ENCODE measurements at regions not wholly inside any gene's neighbourhood (a gene's known extent, or its start where the extent isn't known, plus 50 kb on each side); places are given as distances from the start of the nearest gene placed in this dataset.
"Not testable (repeated sequence)": the region's sequence is repeated elsewhere in the genome, so short reads cannot be mapped to it uniquely, and the experiment has no call there.

GRCh38 chr12:124699909-124700308 is 132.5 kb upstream of the NCOR2 start:
- Histone ChIP-seq H3K27me3 (ENCODE audit: low read depth, low read length) (peaks cover 63% of the 10 kb centered on the region), H4K20me1 (ENCODE audit: insufficient read depth, low read length) (no peaks in the 10 kb centered on the region), H3K9me3 (ENCODE audit: insufficient read depth, low read length) (no peaks in the 10 kb centered on the region), H3K36me3 (replicated peaks; ENCODE audit: low read depth, low read length) (no peaks in the 10 kb centered on the region), H3K4me2 (ENCODE audit: low read length) (no peak overlapping the region), H3K27ac (ENCODE audit: low read length) (no peak overlapping the region), H3K79me2 (ENCODE audit: low read length) (no peaks in the 10 kb centered on the region), H3K4me3 (ENCODE audit: low read length) (no peak overlapping the region), H2AFZ (ENCODE audit: low read depth, low read length) (no peak overlapping the region), H3K4me1 (ENCODE audit: low read length) (no peaks in the 10 kb centered on the region), H3K9ac (ENCODE audit: low read length) (no peak overlapping the region)
- TF ChIP-seq EZH2phosphoT487 (IDR thresholded peaks at IDR 0.05; ENCODE audit: low read depth) = no peak

DNA sequence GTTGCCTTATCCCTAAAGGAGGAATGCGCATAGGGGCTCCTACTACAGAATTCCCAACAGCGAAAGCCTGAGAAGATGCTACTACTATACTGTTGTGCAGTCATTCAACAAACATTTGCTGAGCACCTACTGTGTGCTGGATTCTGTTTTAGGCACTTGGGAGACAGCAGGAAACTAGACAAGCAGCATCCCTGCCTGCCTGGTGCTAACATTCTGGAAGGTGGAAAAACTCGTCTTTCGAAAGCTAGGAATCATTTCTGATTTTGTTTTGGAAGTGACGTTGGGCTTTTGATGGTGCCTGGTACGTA is 131.5 kb upstream of the NCOR2 start:
- H4K20me1 ChIP-seq (ENCODE audit: insufficient read depth, low read length) = no peaks in the 10 kb centered on the region
- no peaks in the 10 kb centered on the region for H3K9me3 ChIP-seq (ENCODE audit: insufficient read depth, low read length)
- H3K36me3 ChIP-seq (replicated peaks; ENCODE audit: low read depth, low read length) = no peaks in the 10 kb centered on the region
- no peak overlapping the region for H3K9ac ChIP-seq (ENCODE audit: low read length)
- TF ChIP-seq EZH2phosphoT487 (IDR thresholded peaks at IDR 0.05; ENCODE audit: low read depth) (no peak), CTCF (IDR thresholded peaks at IDR 0.05; ENCODE audit: low read depth, low read length) (no peak)
- H3K4me1 ChIP-seq (ENCODE audit: low read length) = no peaks in the 10 kb centered on the region
- H2AFZ ChIP-seq (ENCODE audit: low read depth, low read length) = no peak overlapping the region
- H3K4me3 ChIP-seq (ENCODE audit: low read length) = no peak overlapping the region
- peaks cover 58% of the 10 kb centered on the region for H3K27me3 ChIP-seq (ENCODE audit: low read depth, low read length)
- no peaks in the 10 kb centered on the region for H3K79me2 ChIP-seq (ENCODE audit: low read length)
- no peak overlapping the region for H3K4me2 ChIP-seq (ENCODE audit: low read length)
- no peak overlapping the region for H3K27ac ChIP-seq (ENCODE audit: low read length)

- no peaks in the 10 kb centered on the region for H3K79me2 ChIP-seq (ENCODE audit: low read length)
- peaks cover 57% of the 10 kb centered on the region for H3K27me3 ChIP-seq (ENCODE audit: low read depth, low read length)
- no peak overlapping the region for H2AFZ ChIP-seq (ENCODE audit: low read depth, low read length)
- no peaks in the 10 kb centered on the region for H3K9me3 ChIP-seq (ENCODE audit: insufficient read depth, low read length)
- no peak for TF ChIP-seq EZH2phosphoT487 (IDR thresholded peaks at IDR 0.05; ENCODE audit: low read depth)
- TF ChIP-seq CTCF (IDR thresholded peaks at IDR 0.05; ENCODE audit: low read depth, low read length) = no peak
- H3K36me3 ChIP-seq (replicated peaks; ENCODE audit: low read depth, low read length) = no peaks in the 10 kb centered on the region
- no peaks in the 10 kb centered on the region for H3K4me1 ChIP-seq (ENCODE audit: low read length)
- H3K27ac ChIP-seq (ENCODE audit: low read length) = no peak overlapping the region
- H4K20me1 ChIP-seq (ENCODE audit: insufficient read depth, low read length) = no peaks in the 10 kb centered on the region
- no peak overlapping the region for H3K4me3 ChIP-seq (ENCODE audit: low read length)
- no peak overlapping the region for H3K9ac ChIP-seq (ENCODE audit: low read length)
- H3K4me2 ChIP-seq (ENCODE audit: low read length) = no peak overlapping the region
Observed at GRCh38 chr12:124698211-124698997, 131.0 kb upstream of the NCOR2 start.

- H2AFZ ChIP-seq (ENCODE audit: low read depth, low read length); H3K27ac ChIP-seq (ENCODE audit: low read length); H3K4me3 ChIP-seq (ENCODE audit: low read length); H3K36me3 ChIP-seq (replicated peaks; ENCODE audit: low read depth, low read length); H3K9ac ChIP-seq (ENCODE audit: low read length); H3K4me1 ChIP-seq (ENCODE audit: low read length); H4K20me1 ChIP-seq (ENCODE audit: insufficient read depth, low read length); H3K9me3 ChIP-seq (ENCODE audit: insufficient read depth, low read length); H3K4me2 ChIP-seq (ENCODE audit: low read length); H3K79me2 ChIP-seq (ENCODE audit: low read length): not testable (repeated sequence)
- peaks cover 57% of the 10 kb centered on the region for H3K27me3 ChIP-seq (ENCODE audit: low read depth, low read length)
Observed at GRCh38 chr12:124697722-124698121, 130.3 kb upstream of the NCOR2 start.

DNA sequence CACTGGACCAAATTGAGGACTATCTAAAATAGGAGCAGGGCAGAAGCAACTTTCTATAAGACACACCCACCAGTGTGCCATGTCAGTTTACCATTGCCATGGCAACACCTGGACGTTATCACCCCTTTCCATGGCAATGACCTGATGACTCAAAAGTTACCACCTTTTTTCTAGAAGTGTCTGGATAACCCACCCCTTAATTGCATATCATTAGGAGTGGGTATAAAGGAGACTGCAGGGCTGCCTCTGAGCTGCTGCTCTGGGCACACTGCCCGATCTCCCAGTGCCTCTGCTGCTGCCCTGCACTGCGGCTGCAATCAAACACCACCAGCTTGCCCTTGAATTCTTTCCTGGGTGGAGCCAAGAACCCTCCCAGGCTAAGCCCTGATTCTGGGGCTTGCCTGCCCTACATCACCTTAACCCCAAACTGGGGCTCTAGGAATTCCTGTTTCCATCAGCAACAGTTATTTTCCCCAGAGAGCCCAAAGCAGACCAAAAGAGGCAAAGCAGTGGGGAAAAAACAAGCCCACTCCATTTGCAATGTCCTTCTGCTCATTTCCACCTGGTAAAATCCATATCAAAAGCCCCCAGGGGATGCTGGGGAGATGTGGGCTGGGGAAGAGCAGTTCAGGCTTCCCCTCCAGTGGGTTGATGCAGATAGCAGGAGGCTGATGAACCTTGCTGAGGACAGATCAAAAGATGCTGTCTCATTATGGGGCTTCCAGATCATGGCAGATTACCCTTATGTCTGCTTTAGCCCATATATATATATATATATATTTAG is 129.5 kb upstream of the NCOR2 start:
- H3K27ac ChIP-seq (ENCODE audit: low read length) = no peak overlapping the region
- no peak for TF ChIP-seq EZH2phosphoT487 (IDR thresholded peaks at IDR 0.05; ENCODE audit: low read depth)
- no peak for TF ChIP-seq CTCF (IDR thresholded peaks at IDR 0.05; ENCODE audit: low read depth, low read length)
- H3K36me3 ChIP-seq (replicated peaks; ENCODE audit: low read depth, low read length) = no peaks in the 10 kb centered on the region
- H2AFZ ChIP-seq (ENCODE audit: low read depth, low read length) = no peak overlapping the region
- no peak overlapping the region for H3K4me2 ChIP-seq (ENCODE audit: low read length)
- no peaks in the 10 kb centered on the region for H3K79me2 ChIP-seq (ENCODE audit: low read length)
- H3K27me3 ChIP-seq (ENCODE audit: low read depth, low read length) = peaks cover 60% of the 10 kb centered on the region
- no peaks in the 10 kb centered on the region for H4K20me1 ChIP-seq (ENCODE audit: insufficient read depth, low read length)
- H3K4me3 ChIP-seq (ENCODE audit: low read length) = no peak overlapping the region
- no peaks in the 10 kb centered on the region for H3K4me1 ChIP-seq (ENCODE audit: low read length)
- H3K9me3 ChIP-seq (ENCODE audit: insufficient read depth, low read length) = 0 out of 2 replicates have a peak, but pooled peaks cover 6% of the 10 kb centered on the region
- no peak overlapping the region for H3K9ac ChIP-seq (ENCODE audit: low read length)
